ENCODE measurements at regions not wholly inside any gene's neighbourhood (a gene's known extent, or its start where the extent isn't known, plus 50 kb on each side); places are given as distances from the start of the nearest gene placed in this dataset.

GRCh38 chr3:139117136-139117675 is 72.5 kb upstream of the PRR23C start:
- peak; percentile 73 for DNase-seq (ENCODE audit: low read depth)
- TF ChIP-seq CTCF (conservative IDR thresholded peaks at IDR 0.05; ENCODE audit: control insufficient read depth, insufficient read depth, low read depth, low read length) = no peak
- H3K4me3 ChIP-seq (ENCODE audit: control insufficient read depth, low read depth, low read length) = no peak overlapping the region

- no peak for DNase-seq (ENCODE audit: low read depth)
- TF ChIP-seq CTCF (conservative IDR thresholded peaks at IDR 0.05; ENCODE audit: control insufficient read depth, insufficient read depth, low read depth, low read length) = no peak
- no peak overlapping the region for H3K4me3 ChIP-seq (ENCODE audit: control insufficient read depth, low read depth, low read length)
Measured at GRCh38 chr3:139117883-139118760, 73.4 kb upstream of the PRR23C start.

- TF ChIP-seq CTCF (conservative IDR thresholded peaks at IDR 0.05; ENCODE audit: control insufficient read depth, insufficient read depth, low read depth, low read length) = no peak
- H3K4me3 ChIP-seq (ENCODE audit: control insufficient read depth, low read depth, low read length) = no peak overlapping the region
- DNase-seq (ENCODE audit: low read depth) = no peak
Measured at GRCh38 chr3:139118835-139119234, 74.1 kb upstream of the PRR23C start.

- DNase-seq (ENCODE audit: low read depth) = no peak
- no peak overlapping the region for H3K4me3 ChIP-seq (ENCODE audit: control insufficient read depth, low read depth, low read length)
Measured at GRCh38 chr3:139119331-139120025, 74.8 kb upstream of the PRR23C start.

GRCh38 chr3:139120086-139121056 is 75.7 kb upstream of the PRR23C start:
- no peak for TF ChIP-seq CTCF (conservative IDR thresholded peaks at IDR 0.05; ENCODE audit: control insufficient read depth, insufficient read depth, low read depth, low read length)
- peak; percentile 99 for DNase-seq (ENCODE audit: low read depth)
- no peak overlapping the region for H3K4me3 ChIP-seq (ENCODE audit: control insufficient read depth, low read depth, low read length)

More at GRCh38 chr3:139119331-139120025, 74.8 kb upstream of the PRR23C start:
- TF ChIP-seq CTCF (conservative IDR thresholded peaks at IDR 0.05; ENCODE audit: control insufficient read depth, insufficient read depth, low read depth, low read length) = no peak
